Lung (tissue), 11 donors: ENCODE measurements at regions not wholly inside any gene's neighbourhood (a gene's known extent, or its start where the extent isn't known, plus 50 kb on each side); places are given as distances from the start of the nearest gene placed in this dataset.
A peak's percentile ranks its signal among the peaks of the same experiment; 100 is the strongest.

Experiments used
- ATAC-seq: fragments of 200-7000 bp; cut with Tn5 transposase; one replicate; pipeline ENCODE4 v1.9.1; 2020; ENCODE audit warnings: moderate number of reproducible peaks; ENCODE audit not compliant: insufficient read depth, low FRiP score
- DNase-seq, 3 donors: peaks; one replicate each; pipeline ENCODE4 v3.0.0-alpha.2; 2013 to 2017
- H3K27ac ChIP-seq, 2 donors: one replicate each; pipeline ENCODE4 v1.5.1; 2013; ENCODE audit warnings: mild to moderate bottlenecking in 2 of 2, moderate library complexity in 2 of 2, control low read depth in 1 of 2, inconsistent platforms in 1 of 2, low read depth in 1 of 2, low read length in 1 of 2
- H3K27me3 ChIP-seq, 3 donors: one replicate each; pipeline ENCODE4 v1.5.1; 2013; ENCODE audit warnings: low read length in 2 of 3; ENCODE audit not compliant: control insufficient read depth in 3 of 3, insufficient read depth in 3 of 3
- H3K36me3 ChIP-seq, 4 donors: one replicate each; pipeline ENCODE4 v1.5.1; 2013; ENCODE audit warnings: low read length in 4 of 4, mild to moderate bottlenecking in 1 of 4, moderate library complexity in 1 of 4; ENCODE audit not compliant: control insufficient read depth in 4 of 4, insufficient read depth in 4 of 4
- H3K4me1 ChIP-seq, 5 donors: one replicate each; pipeline ENCODE4 v1.5.1; 2013; ENCODE audit warnings: low read length in 5 of 5, mild to moderate bottlenecking in 2 of 5, moderate library complexity in 1 of 5; ENCODE audit not compliant: control insufficient read depth in 5 of 5, insufficient read depth in 5 of 5
- H3K4me3 ChIP-seq: one replicate; pipeline ENCODE4 v1.5.1; 2013; ENCODE audit warnings: mild to moderate bottlenecking, control low read depth, moderate library complexity
- H3K9ac ChIP-seq, 2 donors: one replicate each; pipeline ENCODE4 v1.5.1; 2013; ENCODE audit warnings: low read length in 2 of 2, control low read depth in 1 of 2; ENCODE audit not compliant: insufficient read depth in 1 of 2
- H3K9me3 ChIP-seq, 4 donors: one replicate each; pipeline ENCODE4 v1.5.1; 2013; ENCODE audit warnings: low read length in 3 of 4, mild to moderate bottlenecking in 1 of 4, moderate library complexity in 1 of 4; ENCODE audit not compliant: control insufficient read depth in 4 of 4, insufficient read depth in 3 of 4
- WGBS, 2 donors: extraction: QIAGEN DNeasy Blood & Tissue Kit; methylation state at CpG; one replicate each; pipeline ENCODE4 v1.1.7; 2013; 5-methylcytosine and 5-hydroxymethylcytosine counted together
- TF ChIP-seq, protein P1 (sequence below): IDR thresholded peaks from 2 replicates; pipeline ENCODE4 v1.5.1; 2012; ENCODE audit warnings: mild to moderate bottlenecking; ENCODE audit errors: control extremely low read depth, extremely low read depth
- donor health status: control.
- donor health status: control.
- donor health status: Bipolar disorder and iron deficiency.
- donor health status: healthy.
- donor health status: DM: yes; HTN: yes; CAD: no.

DNA sequence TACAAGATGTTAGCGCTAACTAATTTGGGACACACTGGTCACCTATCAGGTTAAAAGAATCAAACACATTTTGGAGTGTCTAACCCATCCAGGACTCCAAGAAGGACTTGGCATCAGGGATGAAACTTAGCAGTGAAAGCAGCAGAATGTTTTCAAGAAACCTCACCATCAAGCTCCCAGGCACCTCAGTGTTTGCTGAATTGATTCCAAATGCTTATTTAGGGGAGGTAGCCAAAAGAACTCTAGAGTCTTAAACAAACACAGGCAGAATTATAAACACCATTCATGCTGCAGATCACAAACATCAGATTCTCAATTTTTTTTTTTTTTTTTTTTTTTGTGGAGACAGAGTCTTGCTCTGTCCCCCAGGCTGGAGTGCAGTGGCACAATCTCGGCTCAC is 122.8 kb upstream of the UXS1 start:
- TF ChIP-seq, protein P1, sequence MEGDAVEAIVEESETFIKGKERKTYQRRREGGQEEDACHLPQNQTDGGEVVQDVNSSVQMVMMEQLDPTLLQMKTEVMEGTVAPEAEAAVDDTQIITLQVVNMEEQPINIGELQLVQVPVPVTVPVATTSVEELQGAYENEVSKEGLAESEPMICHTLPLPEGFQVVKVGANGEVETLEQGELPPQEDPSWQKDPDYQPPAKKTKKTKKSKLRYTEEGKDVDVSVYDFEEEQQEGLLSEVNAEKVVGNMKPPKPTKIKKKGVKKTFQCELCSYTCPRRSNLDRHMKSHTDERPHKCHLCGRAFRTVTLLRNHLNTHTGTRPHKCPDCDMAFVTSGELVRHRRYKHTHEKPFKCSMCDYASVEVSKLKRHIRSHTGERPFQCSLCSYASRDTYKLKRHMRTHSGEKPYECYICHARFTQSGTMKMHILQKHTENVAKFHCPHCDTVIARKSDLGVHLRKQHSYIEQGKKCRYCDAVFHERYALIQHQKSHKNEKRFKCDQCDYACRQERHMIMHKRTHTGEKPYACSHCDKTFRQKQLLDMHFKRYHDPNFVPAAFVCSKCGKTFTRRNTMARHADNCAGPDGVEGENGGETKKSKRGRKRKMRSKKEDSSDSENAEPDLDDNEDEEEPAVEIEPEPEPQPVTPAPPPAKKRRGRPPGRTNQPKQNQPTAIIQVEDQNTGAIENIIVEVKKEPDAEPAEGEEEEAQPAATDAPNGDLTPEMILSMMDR = no peak
- 65 to 74% methylated on average over 2 of the region's 2 CpGs for WGBS, 2 donors
- Histone ChIP-seq H3K27ac (no peak overlapping the region), H3K4me3 (no peak overlapping the region), H3K27me3 (no peaks in the 10 kb centered on the region), H3K4me1 (peaks cover 0 to 20% (median 3%) of the 10 kb centered on the region in 5 donors), H3K36me3 (no peaks in the 10 kb centered on the region), H3K9ac (no peak overlapping the region), H3K9me3 (no peaks in the 10 kb centered on the region)
- DNase-seq = peak; percentile 52 to 94 (median 92)
- no peak for ATAC-seq

DNA sequence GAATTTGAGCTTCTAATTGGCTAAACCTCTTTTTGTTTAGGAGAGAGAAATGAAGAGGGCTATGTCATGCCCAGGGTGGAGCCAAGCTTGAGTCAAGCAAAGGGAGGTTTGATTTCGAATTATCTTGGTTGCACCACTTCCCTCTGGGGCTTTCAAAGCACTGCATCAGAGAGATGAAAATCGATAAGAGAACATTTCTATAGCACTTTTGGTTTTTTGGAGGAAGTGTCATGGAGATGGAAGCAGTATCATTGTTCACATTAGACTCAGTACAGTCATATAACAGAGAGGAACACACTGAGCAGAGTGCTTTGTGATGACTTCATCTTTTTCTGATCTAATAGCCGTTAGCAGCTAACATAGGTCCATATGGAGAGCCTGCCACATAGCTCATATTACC is 120.3 kb upstream of the UXS1 start:
- Histone ChIP-seq H3K4me1 (peaks cover 0 to 16% (median 3%) of the 10 kb centered on the region in 5 donors), H3K9ac (no peak overlapping the region), H3K27me3 (no peaks in the 10 kb centered on the region), H3K9me3 (no peaks in the 10 kb centered on the region), H3K27ac (no peak overlapping the region), H3K4me3 (no peak overlapping the region), H3K36me3 (no peaks in the 10 kb centered on the region)
- TF ChIP-seq, protein P1 = no peak
- ATAC-seq (no peak), DNase-seq (no peak)
- WGBS, 2 donors = 44 to 54% methylated on average over 3 of the region's 3 CpGs

DNA sequence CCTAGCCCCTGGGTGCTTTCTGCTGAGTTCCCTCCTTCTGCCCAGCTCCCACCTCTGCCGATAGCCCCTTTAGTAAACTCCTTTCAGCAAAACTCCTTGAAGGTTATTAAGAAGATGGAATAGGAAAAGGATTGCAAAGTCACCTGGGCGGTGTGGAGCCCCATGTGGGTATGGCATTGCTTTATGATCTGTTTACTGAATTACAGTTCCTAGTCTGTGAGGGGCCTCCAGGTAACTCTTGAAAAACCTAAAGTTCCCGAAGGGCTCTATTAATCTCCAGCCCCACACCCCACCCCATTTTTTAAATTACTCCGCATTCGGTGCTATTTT is 116.9 kb upstream of the UXS1 start:
- H3K9ac ChIP-seq = no peak overlapping the region
- TF ChIP-seq, protein P1 = no peak
- peaks cover 0 to 1% (median 0%) of the 10 kb centered on the region in 5 donors for H3K4me1 ChIP-seq
- no peak overlapping the region for H3K27ac ChIP-seq
- H3K27me3 ChIP-seq = no peaks in the 10 kb centered on the region
- H3K36me3 ChIP-seq = no peaks in the 10 kb centered on the region
- no peak overlapping the region for H3K4me3 ChIP-seq
- ATAC-seq = no peak
- 88 to 95% methylated on average over 5 of the region's 5 CpGs for WGBS, 2 donors
- no peak for DNase-seq
- H3K9me3 ChIP-seq = no peaks in the 10 kb centered on the region

DNA sequence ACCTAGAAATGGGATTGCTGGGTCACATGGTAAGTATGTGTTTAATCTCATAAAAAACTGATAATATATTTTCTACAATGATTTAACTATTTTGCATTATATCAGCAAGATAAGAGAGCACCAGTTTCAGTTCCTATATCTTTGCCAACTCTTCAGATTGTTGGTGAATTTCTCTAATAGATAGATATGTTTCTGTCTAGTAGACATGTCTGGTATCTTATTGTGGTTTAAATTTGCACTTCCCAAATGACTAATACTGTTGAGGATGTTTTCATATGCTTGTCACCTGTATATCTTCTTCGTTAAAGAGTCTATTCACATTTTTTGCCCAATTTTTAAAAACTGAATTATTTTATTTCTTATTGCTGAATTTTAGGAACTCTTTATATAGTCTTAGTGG is 113.8 kb upstream of the UXS1 start:
- Histone ChIP-seq H3K4me1 (no peaks in the 10 kb centered on the region), H3K27ac (no peak overlapping the region), H3K4me3 (no peak overlapping the region), H3K27me3 (no peaks in the 10 kb centered on the region), H3K36me3 (no peaks in the 10 kb centered on the region), H3K9me3 (peaks cover 0 to 3% (median 0%) of the 10 kb centered on the region in 4 donors), H3K9ac (no peak overlapping the region)
- 72 to 92% methylated on average over 1 of the region's 1 CpG for WGBS, 2 donors
- DNase-seq (no peak), ATAC-seq (no peak)
- TF ChIP-seq, protein P1 = no peak
